Renal pelvis (tissue), 1 donor: ENCODE measurements at regions not wholly inside any gene's neighbourhood (a gene's known extent, or its start where the extent isn't known, plus 50 kb on each side); places are given as distances from the start of the nearest gene placed in this dataset.

Source experiments
- DNase-seq: peaks from one replicate; pipeline ENCODE4 v3.0.0-alpha.2; 2013

GRCh38 chr11:80846979-80847378 lies 1406.1 kb upstream of the TENM4 start:
- DNase-seq, result no peak

GRCh38 chr11:80846442-80846841 lies 1405.6 kb upstream of the TENM4 start:
- DNase-seq, result no peak

GRCh38 chr11:80844110-80844819 lies 1403.4 kb upstream of the TENM4 start:
- DNase-seq, result no peak

GRCh38 chr11:80843266-80843974 lies 1402.6 kb upstream of the TENM4 start:
- no peak for DNase-seq

- DNase-seq, result no peak
These were observed 1401.4 kb upstream of the TENM4 start for GRCh38 chr11:80842246-80842645.

GRCh38 chr11:80841675-80842074 lies 1400.8 kb upstream of the TENM4 start:
- DNase-seq, result no peak

GRCh38 chr11:80838153-80838552 lies 1397.3 kb upstream of the TENM4 start:
- DNase-seq, result no peak

- no peak for DNase-seq
These were observed 1396.2 kb upstream of the TENM4 start for GRCh38 chr11:80837051-80837450.

GRCh38 chr11:80831374-80831773 lies 1390.5 kb upstream of the TENM4 start:
- DNase-seq, result no peak

GRCh38 chr11:80827781-80828180 lies 1387.0 kb upstream of the TENM4 start:
- no peak for DNase-seq

- no peak for DNase-seq
These were observed 1386.0 kb upstream of the TENM4 start for GRCh38 chr11:80826808-80827207.

- DNase-seq, result no peak
These were observed 1381.5 kb upstream of the TENM4 start for GRCh38 chr11:80822308-80822707.

GRCh38 chr11:80819271-80819670 lies 1378.4 kb upstream of the TENM4 start:
- DNase-seq, result no peak

GRCh38 chr11:80816966-80817365 lies 1376.1 kb upstream of the TENM4 start:
- DNase-seq, result no peak

GRCh38 chr11:80816454-80816847 lies 1375.6 kb upstream of the TENM4 start:
- no peak for DNase-seq

- no peak for DNase-seq
These were observed 1375.1 kb upstream of the TENM4 start for GRCh38 chr11:80815752-80816453.

GRCh38 chr11:80814813-80815212 lies 1374.0 kb upstream of the TENM4 start:
- DNase-seq, result no peak

GRCh38 chr11:80810695-80811094 lies 1369.9 kb upstream of the TENM4 start:
- no peak for DNase-seq

- DNase-seq, result no peak
These were observed 1357.3 kb upstream of the TENM4 start for GRCh38 chr11:80798174-80798573.

GRCh38 chr11:80783561-80783960 lies 1342.7 kb upstream of the TENM4 start:
- no peak for DNase-seq

- no peak for DNase-seq
These were observed 1341.5 kb upstream of the TENM4 start for GRCh38 chr11:80782135-80782885.

GRCh38 chr11:80779905-80780605 lies 1339.2 kb upstream of the TENM4 start:
- peak; percentile 23 for DNase-seq
